ENCODE measurements at regions not wholly inside any gene's neighbourhood (a gene's known extent, or its start where the extent isn't known, plus 50 kb on each side); places are given as distances from the start of the nearest gene placed in this dataset.

DNA sequence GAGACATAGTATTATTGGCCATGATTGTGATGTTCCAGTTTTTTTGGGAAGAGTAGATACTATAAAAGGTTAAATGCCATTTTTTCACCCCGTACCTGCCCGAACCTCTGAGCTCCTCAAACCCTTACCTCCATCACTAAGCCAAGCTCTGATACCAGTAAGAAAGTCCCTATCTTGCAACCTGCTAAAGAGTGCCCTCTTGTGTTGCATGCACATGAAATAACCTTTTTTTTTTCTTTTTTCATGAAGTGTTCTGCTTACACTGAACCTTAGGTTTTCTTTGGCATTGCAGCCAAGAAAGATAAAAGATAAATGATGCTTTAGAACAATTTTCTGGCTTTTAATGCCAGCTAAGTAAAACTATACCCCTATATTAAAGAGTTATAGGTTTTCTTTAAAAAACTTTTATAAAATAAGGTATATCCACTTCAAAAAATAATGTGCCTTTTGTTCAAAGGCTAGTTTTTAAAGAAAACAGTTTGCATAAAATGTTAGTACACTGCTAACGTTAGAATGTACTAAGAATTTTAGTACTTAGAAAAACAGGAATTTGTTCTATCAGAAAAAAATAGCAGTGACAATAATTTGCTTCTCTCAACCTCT, 295.3 kb upstream of the PMFBP1 start:
- no peaks in the 10 kb centered on the region for H3K36me3 ChIP-seq
- no peak for DNase-seq (ENCODE audit: extremely low spot score in 2 of 2)
- no peak overlapping the region for H3K27ac ChIP-seq
- no peak overlapping the region for H3K4me3 ChIP-seq
- H3K27me3 ChIP-seq = no peaks in the 10 kb centered on the region
- H3K9me3 ChIP-seq = no peaks in the 10 kb centered on the region
- H3K4me1 ChIP-seq = no peaks in the 10 kb centered on the region
- intact Hi-C loops (cut with DNase I) = no loop called here
- no peak for TF ChIP-seq POLR2A (IDR thresholded peaks at IDR 0.05)
- TF ChIP-seq, protein P1, sequence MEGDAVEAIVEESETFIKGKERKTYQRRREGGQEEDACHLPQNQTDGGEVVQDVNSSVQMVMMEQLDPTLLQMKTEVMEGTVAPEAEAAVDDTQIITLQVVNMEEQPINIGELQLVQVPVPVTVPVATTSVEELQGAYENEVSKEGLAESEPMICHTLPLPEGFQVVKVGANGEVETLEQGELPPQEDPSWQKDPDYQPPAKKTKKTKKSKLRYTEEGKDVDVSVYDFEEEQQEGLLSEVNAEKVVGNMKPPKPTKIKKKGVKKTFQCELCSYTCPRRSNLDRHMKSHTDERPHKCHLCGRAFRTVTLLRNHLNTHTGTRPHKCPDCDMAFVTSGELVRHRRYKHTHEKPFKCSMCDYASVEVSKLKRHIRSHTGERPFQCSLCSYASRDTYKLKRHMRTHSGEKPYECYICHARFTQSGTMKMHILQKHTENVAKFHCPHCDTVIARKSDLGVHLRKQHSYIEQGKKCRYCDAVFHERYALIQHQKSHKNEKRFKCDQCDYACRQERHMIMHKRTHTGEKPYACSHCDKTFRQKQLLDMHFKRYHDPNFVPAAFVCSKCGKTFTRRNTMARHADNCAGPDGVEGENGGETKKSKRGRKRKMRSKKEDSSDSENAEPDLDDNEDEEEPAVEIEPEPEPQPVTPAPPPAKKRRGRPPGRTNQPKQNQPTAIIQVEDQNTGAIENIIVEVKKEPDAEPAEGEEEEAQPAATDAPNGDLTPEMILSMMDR (IDR thresholded peaks at IDR 0.05) = no peak

DNA sequence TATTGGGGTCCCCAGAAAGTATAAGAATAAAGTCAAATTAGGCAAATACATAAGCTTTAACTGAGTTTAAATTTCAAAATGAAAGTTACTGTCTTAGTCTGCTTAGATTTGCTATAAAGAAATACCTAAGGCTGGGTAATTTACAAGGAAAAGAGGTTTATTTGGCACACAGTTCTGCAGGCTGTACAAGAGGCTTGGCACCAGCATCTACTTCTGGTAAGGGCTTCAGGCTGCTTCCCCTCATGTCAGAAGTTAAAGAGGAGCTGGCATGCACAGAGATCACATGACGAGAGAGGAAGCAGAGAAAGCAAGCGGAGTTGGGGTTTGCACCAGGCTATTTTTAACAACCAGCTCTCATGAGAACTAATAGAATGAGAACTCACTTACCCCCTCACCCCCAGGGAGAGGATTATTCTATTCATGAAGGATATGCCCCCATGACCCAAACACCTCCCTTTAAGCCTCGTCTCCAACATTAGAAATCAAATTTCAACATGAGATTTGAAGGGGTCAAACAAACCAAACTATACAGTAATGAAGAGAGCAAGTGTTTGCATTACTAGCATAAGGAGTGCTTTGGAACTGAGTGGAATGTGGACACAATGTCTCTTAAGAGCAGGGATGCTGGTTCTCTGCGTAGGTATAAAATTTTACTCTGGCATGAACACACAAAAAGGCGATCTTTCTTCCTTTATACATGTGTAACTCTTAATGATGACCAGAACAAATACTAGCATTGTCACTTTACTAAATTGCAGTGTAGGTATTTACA, 292.8 kb upstream of the PMFBP1 start:
- TF ChIP-seq POLR2AphosphoS5 (IDR thresholded peaks at IDR 0.05; ENCODE audit: insufficient read depth in 1 of 2, low read depth in 1 of 2) (no peak), POLR2A (IDR thresholded peaks at IDR 0.05) (no peak)
- TF ChIP-seq, protein P1 (IDR thresholded peaks at IDR 0.05) = no peak
- intact Hi-C loops (cut with DNase I) = no loop called here
- H3K4me1 ChIP-seq = no peaks in the 10 kb centered on the region
- no peak for DNase-seq (ENCODE audit: extremely low spot score in 2 of 2)
- H3K27me3 ChIP-seq = no peaks in the 10 kb centered on the region
- H3K27ac ChIP-seq = no peak overlapping the region
- no peaks in the 10 kb centered on the region for H3K9me3 ChIP-seq
- no peaks in the 10 kb centered on the region for H3K36me3 ChIP-seq
- no peak overlapping the region for H3K4me3 ChIP-seq

DNA sequence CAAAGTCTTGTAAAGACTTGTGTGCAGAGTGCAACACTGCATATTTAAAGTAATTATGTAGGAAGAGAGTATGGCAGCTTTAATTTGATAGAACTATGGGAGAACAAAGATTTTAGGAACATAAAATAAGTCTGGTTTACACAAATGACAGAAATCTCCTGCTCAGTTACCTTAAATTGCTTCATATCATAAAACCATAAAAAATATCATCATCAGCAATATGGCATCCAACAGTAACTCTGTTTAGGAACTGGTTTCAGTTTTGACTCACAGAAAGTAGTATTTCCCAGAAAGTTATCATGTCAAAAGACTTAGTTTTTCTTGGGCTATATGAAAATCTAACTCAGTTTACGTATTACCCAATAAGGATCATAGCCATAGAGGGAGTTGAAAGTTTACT, 292.1 kb upstream of the PMFBP1 start:
- Histone ChIP-seq H3K27ac (no peak overlapping the region), H3K36me3 (no peaks in the 10 kb centered on the region), H3K27me3 (no peaks in the 10 kb centered on the region), H3K4me3 (no peak overlapping the region), H3K9me3 (no peaks in the 10 kb centered on the region), H3K4me1 (no peaks in the 10 kb centered on the region)
- TF ChIP-seq POLR2AphosphoS5 (IDR thresholded peaks at IDR 0.05; ENCODE audit: insufficient read depth in 1 of 2, low read depth in 1 of 2) = no peak
- no peak for TF ChIP-seq POLR2A (IDR thresholded peaks at IDR 0.05)
- TF ChIP-seq, protein P1 (IDR thresholded peaks at IDR 0.05) = no peak
- no peak for DNase-seq (ENCODE audit: extremely low spot score in 2 of 2)
- intact Hi-C loops (cut with DNase I) = no loop called here

DNA sequence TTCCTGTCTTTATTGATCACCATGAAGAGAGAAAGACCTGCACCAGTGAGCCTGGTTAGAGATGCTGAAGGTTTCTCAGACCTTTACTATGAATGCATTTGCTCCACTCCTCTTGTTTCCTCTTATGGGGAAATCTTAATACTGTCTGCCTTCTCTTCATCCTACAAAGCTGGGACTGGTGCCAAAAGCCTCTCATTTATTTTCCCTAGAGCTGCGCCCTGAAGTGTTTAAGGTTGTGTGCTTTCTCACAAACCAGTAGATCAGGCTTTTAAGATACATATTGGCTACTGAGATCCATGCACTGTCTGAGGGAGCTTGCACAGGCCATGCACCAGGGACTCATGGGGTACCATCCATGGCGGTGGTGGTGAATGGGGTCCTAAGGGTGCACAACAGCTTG, 286.1 kb upstream of the PMFBP1 start:
- Histone ChIP-seq H3K4me1 (no peaks in the 10 kb centered on the region), H3K4me3 (no peak overlapping the region), H3K27ac (no peak overlapping the region), H3K27me3 (no peaks in the 10 kb centered on the region), H3K36me3 (no peaks in the 10 kb centered on the region), H3K9me3 (no peaks in the 10 kb centered on the region)
- DNase-seq (ENCODE audit: extremely low spot score in 2 of 2) = no peak
- intact Hi-C loops (cut with DNase I) = loop anchor here (10.0 kb wide), 1 partner anchor 203 kb away; no protein-coding TSS in a partner anchor
- TF ChIP-seq, protein P1 (IDR thresholded peaks at IDR 0.05) = no peak
- TF ChIP-seq POLR2AphosphoS5 (IDR thresholded peaks at IDR 0.05; ENCODE audit: insufficient read depth in 1 of 2, low read depth in 1 of 2) (no peak), POLR2A (IDR thresholded peaks at IDR 0.05) (no peak)

All from vagina (tissue), 2 donors.